Parathyroid adenoma (tissue), 2 donors: ENCODE measurements at regions not wholly inside any gene's neighbourhood (a gene's known extent, or its start where the extent isn't known, plus 50 kb on each side); places are given as distances from the start of the nearest gene placed in this dataset.

Source experiments
- H2AFZ ChIP-seq: fragments of 300-600 bp; sonication (generic); one replicate; pipeline ENCODE4 v1.7.0; 2017; ENCODE audit warnings: antibody characterized with exemption, mild to moderate bottlenecking
- H3K27ac ChIP-seq: fragments of 300-600 bp; sonication (generic); one replicate; pipeline ENCODE4 v1.7.0; 2017
- H3K27me3 ChIP-seq: fragments of 300-600 bp; sonication (generic); one replicate; pipeline ENCODE4 v1.7.0; 2017; ENCODE audit warnings: low read length; ENCODE audit not compliant: control insufficient read depth, insufficient read depth
- H3K36me3 ChIP-seq: fragments of 300-600 bp; sonication (generic); one replicate; pipeline ENCODE4 v1.7.0; 2017; ENCODE audit warnings: low read length; ENCODE audit not compliant: control insufficient read depth, insufficient read depth
- H3K4me1 ChIP-seq: fragments of 300-600 bp; sonication (generic); one replicate; pipeline ENCODE4 v1.7.0; 2017; ENCODE audit warnings: control low read depth
- H3K4me2 ChIP-seq: fragments of 300-600 bp; sonication (generic); one replicate; pipeline ENCODE4 v1.7.0; 2017; ENCODE audit warnings: low read length
- H3K4me3 ChIP-seq: fragments of 300-600 bp; sonication (generic); one replicate; pipeline ENCODE4 v1.7.0; 2017; ENCODE audit warnings: low read depth, low read length
- H3K79me2 ChIP-seq: fragments of 300-600 bp; sonication (generic); one replicate; pipeline ENCODE4 v1.7.0; 2017; ENCODE audit warnings: control low read depth
- H3K9ac ChIP-seq: fragments of 300-600 bp; sonication (generic); one replicate; pipeline ENCODE4 v1.7.0; 2017; ENCODE audit warnings: mild to moderate bottlenecking
- H3K9me3 ChIP-seq: fragments of 300-600 bp; sonication (generic); one replicate; pipeline ENCODE4 v1.7.0; 2017; ENCODE audit warnings: low read length; ENCODE audit not compliant: control insufficient read depth
- TF ChIP-seq, protein P1 (sequence below): fragments of 300-600 bp; sonication (generic); IDR thresholded peaks from one replicate; pipeline ENCODE4 v1.7.0; 2017; ENCODE audit warnings: antibody characterized with exemption, mild to moderate bottlenecking
- donor health status: primary hyperparathyroidism.

DNA sequence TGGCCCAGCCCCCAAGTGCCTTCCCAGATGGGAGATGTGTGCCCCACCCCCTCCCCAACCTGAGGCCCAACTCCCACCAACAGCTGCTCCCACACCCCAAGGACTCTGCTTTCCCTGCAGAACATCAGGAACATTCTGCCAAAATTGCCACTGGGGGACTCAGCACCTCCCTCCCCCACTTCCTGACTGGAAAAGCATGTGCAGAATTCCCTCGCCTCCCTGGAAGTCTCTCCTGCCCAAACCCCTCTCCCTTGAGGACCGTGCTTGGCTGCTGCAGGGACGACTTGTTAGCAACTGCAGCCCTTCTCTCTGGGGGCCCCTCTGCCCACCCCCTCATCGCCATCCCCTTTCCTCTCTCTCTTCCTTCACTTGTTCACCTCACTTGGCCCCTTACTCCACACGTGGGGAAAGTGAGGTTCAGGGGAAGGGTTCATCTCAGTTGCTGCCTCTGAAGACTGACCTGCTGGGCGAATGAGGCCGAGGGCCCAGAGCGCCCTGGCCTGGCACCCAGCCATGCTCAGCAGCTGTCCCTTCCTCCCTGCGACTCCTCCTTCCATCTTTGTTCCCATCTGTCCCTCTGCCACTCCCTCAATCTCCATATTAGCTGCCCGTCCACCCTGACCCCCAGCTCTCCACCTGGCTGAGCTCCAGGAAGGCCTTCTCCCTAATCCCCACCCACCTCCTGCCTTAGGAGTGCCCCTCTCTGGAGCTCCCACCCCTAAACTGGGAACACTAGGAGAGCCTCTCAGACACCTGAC is 105.1 kb downstream of the CHST1 start:
- Histone ChIP-seq H3K4me3 (no peak overlapping the region), H3K36me3 (no peaks in the 10 kb centered on the region), H3K79me2 (no peaks in the 10 kb centered on the region), H3K9ac (no peak overlapping the region), H3K9me3 (no peaks in the 10 kb centered on the region), H3K4me2 (no peak overlapping the region), H2AFZ (no peak overlapping the region), H3K4me1 (no peaks in the 10 kb centered on the region), H3K27ac (no peak overlapping the region), H3K27me3 (no peaks in the 10 kb centered on the region)
- TF ChIP-seq, protein P1, sequence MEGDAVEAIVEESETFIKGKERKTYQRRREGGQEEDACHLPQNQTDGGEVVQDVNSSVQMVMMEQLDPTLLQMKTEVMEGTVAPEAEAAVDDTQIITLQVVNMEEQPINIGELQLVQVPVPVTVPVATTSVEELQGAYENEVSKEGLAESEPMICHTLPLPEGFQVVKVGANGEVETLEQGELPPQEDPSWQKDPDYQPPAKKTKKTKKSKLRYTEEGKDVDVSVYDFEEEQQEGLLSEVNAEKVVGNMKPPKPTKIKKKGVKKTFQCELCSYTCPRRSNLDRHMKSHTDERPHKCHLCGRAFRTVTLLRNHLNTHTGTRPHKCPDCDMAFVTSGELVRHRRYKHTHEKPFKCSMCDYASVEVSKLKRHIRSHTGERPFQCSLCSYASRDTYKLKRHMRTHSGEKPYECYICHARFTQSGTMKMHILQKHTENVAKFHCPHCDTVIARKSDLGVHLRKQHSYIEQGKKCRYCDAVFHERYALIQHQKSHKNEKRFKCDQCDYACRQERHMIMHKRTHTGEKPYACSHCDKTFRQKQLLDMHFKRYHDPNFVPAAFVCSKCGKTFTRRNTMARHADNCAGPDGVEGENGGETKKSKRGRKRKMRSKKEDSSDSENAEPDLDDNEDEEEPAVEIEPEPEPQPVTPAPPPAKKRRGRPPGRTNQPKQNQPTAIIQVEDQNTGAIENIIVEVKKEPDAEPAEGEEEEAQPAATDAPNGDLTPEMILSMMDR = no peak

DNA sequence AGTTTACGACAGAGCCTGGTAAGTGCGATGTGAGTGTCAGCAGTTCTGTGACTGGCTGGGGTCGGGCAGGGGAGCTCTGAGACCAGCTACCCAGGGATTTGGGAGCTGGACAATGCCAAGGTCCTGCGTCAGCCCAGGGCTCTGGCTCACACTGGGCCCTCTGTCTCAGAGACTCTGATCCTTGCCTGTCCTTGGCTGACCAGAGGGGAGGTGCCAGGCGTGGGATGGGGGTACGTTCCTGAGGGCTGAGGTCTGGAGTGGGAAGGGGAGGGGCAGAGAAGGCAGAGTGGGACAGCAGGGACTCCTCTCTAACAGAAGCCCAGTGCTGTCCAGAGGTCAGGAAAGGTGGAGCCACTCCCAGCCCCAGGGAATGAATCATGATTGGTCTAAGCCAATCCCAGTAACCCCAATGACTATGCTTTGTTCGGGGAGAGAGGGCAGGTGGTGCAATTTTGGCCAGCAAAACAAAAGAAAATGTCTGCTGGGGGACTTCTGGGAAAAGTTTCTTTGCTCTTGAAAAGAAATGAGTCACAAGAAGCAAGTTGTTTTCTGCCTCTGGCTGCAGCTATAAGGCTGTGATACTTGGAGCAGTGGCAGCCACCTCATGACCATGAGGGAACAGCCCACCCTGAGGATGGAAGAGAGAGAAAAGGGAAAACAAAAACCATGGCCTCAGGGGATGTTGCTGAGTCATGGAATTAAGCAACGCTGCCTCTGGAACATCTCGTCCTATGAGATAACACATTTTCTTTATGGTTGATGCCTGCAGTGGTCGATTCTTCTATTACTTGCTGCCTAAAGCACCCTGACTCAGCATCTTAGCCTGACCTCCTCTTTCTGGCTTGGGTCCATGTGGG is 108.3 kb downstream of the CHST1 start:
- no peak overlapping the region for H3K9ac ChIP-seq
- no peaks in the 10 kb centered on the region for H3K9me3 ChIP-seq
- H3K36me3 ChIP-seq = no peaks in the 10 kb centered on the region
- TF ChIP-seq, protein P1 = no peak
- H3K4me3 ChIP-seq = no peak overlapping the region
- H3K27ac ChIP-seq = no peak overlapping the region
- no peaks in the 10 kb centered on the region for H3K4me1 ChIP-seq
- H3K27me3 ChIP-seq = no peaks in the 10 kb centered on the region
- H3K79me2 ChIP-seq = no peaks in the 10 kb centered on the region
- no peak overlapping the region for H3K4me2 ChIP-seq
- H2AFZ ChIP-seq = no peak overlapping the region

DNA sequence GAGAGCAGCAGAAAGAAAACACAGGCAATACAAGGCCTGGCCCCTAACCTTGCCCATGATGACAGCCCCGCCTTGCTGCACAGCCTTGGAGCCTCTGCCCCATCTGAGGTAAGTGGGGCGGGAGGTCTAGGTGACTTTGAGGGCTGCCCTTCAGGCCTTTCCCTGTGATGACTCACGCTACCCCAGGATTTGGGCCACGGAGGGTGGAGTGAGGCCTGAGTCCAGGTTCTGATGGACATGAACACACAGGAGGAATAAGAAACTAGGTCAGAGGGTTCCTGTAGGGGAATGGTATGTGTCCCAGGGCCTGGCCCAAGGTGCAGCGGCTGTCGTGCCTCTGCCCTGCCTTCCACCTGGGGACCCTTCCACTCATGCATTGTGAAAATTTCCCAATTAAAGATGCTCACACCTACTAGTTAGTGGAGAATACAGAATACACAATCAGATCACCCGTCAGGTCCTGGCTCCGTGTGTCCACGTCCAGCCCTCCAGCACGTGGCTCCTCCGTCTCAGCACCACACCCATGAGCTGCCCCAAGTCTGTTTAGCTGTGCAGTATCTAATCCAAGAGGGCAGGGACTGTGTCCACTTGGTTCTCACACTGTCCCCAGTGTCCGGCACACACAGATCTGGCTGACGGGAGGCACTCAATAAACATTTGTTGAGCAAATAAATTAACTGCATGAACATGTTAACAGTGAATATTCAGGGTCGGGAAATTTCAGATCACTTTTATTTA is 111.0 kb downstream of the CHST1 start:
- Histone ChIP-seq H3K27ac (no peak overlapping the region), H3K27me3 (no peaks in the 10 kb centered on the region), H3K79me2 (no peaks in the 10 kb centered on the region), H3K9me3 (no peaks in the 10 kb centered on the region), H3K9ac (no peak overlapping the region), H3K4me3 (no peak overlapping the region), H3K4me2 (no peak overlapping the region), H2AFZ (no peak overlapping the region), H3K36me3 (no peaks in the 10 kb centered on the region), H3K4me1 (no peaks in the 10 kb centered on the region)
- TF ChIP-seq, protein P1 = no peak

DNA sequence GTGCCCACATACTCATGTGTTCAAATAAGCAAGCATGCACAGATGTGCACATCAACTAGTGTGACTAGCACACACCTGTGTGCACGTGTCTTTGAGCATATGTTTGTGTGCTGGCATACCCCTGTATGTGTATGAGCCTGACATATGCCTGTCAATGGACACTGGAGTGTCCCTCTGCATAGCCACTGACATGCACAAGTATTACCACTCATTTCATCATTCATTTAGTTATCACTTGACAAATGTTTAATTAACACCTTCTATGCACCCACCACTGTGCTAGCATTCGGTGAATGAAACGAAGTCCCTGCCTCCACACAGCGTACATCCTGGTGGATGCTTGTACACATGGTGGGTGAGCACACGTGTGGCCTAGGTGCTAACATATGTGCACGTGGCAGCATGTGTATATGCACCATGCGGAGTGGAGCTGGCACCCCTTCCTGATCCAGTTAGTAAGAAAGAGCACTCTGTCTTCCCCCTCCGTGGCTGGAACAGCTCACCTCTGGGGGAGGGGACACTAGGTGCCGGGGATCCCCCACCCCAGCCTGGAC is 112.0 kb downstream of the CHST1 start:
- Histone ChIP-seq H2AFZ (no peak overlapping the region), H3K4me3 (no peak overlapping the region), H3K4me2 (no peak overlapping the region), H3K36me3 (no peaks in the 10 kb centered on the region), H3K27ac (no peak overlapping the region), H3K4me1 (no peaks in the 10 kb centered on the region), H3K9me3 (no peaks in the 10 kb centered on the region), H3K27me3 (no peaks in the 10 kb centered on the region), H3K9ac (no peak overlapping the region), H3K79me2 (no peaks in the 10 kb centered on the region)
- TF ChIP-seq, protein P1 = no peak
